OCI-LY1 (cell line): ENCODE measurements at regions not wholly inside any gene's neighbourhood (a gene's known extent, or its start where the extent isn't known, plus 50 kb on each side); places are given as distances from the start of the nearest gene placed in this dataset.

Experiments used
- H2AFZ ChIP-seq: fragments of 200-600 bp; sonication (generic), shearing (Covaris generic); 2 replicates; pipeline ENCODE4 v1.6.0; 2014; ENCODE audit warnings: antibody characterized with exemption, mild to moderate bottlenecking, low read length
- H3F3A ChIP-seq: fragments of 200-600 bp; sonication (generic), shearing (Covaris generic); 2 replicates; pipeline ENCODE4 v1.6.0; 2014; ENCODE audit warnings: mild to moderate bottlenecking, antibody characterized with exemption, low read length, moderate library complexity; ENCODE audit not compliant: insufficient read depth
- H3K27ac ChIP-seq: fragments of 200-600 bp; sonication (generic); 2 replicates; pipeline ENCODE4 v1.5.1; 2014; ENCODE audit warnings: low read length, mixed run types, mild to moderate bottlenecking, low read depth; ENCODE audit not compliant: poor library complexity, severe bottlenecking
- H3K27me3 ChIP-seq: fragments of 200-600 bp; sonication (generic); 2 replicates; pipeline ENCODE4 v1.6.0; 2014; ENCODE audit warnings: antibody characterized with exemption, mild to moderate bottlenecking, low read length, moderate library complexity; ENCODE audit not compliant: insufficient read depth
- H3K36me3 ChIP-seq: fragments of 200-600 bp; sonication (generic); 2 replicates; pipeline ENCODE4 v1.6.1; 2014; ENCODE audit warnings: mild to moderate bottlenecking, antibody characterized with exemption, low read length, moderate library complexity, mixed read lengths; ENCODE audit not compliant: insufficient read depth
- H3K4me1 ChIP-seq: fragments of 200-600 bp; sonication (generic); 2 replicates; pipeline ENCODE4 v1.5.1; 2014; ENCODE audit warnings: mild to moderate bottlenecking, low read length, moderate library complexity; ENCODE audit not compliant: insufficient read depth, severe bottlenecking
- H3K4me2 ChIP-seq: fragments of 200-600 bp; sonication (generic), shearing (Covaris generic); 2 replicates; pipeline ENCODE4 v1.6.1; 2014; ENCODE audit warnings: low read length
- H3K4me3 ChIP-seq: fragments of 200-600 bp; sonication (generic); 2 replicates; pipeline ENCODE4 v1.5.1; 2014; ENCODE audit warnings: low read length, low read depth, mild to moderate bottlenecking, mixed read lengths; ENCODE audit not compliant: poor library complexity, severe bottlenecking
- H3K79me2 ChIP-seq: fragments of 200-600 bp; shearing (Covaris generic); 2 replicates; pipeline ENCODE4 v1.6.1; 2016; ENCODE audit warnings: mixed run types, low read length, mixed read lengths; ENCODE audit not compliant: insufficient read depth
- H3K9ac ChIP-seq: fragments of 200-600 bp; sonication (generic), shearing (Covaris generic); 2 replicates; pipeline ENCODE4 v1.6.1; 2014; ENCODE audit warnings: mild to moderate bottlenecking, low read length, mixed read lengths
- H3K9me2 ChIP-seq: fragments of 200-600 bp; sonication (generic), shearing (Covaris generic); 2 replicates; pipeline ENCODE4 v1.6.1; 2014; ENCODE audit warnings: low read depth, mild to moderate bottlenecking, low read length, mixed read lengths
- H3K9me3 ChIP-seq: fragments of 200-600 bp; shearing (Covaris generic); 2 replicates; pipeline ENCODE4 v1.6.1; 2014; ENCODE audit warnings: low read length, mixed read lengths
- H4K20me1 ChIP-seq: fragments of 200-600 bp; sonication (generic), shearing (Covaris generic); 2 replicates; pipeline ENCODE4 v1.6.0; 2016; ENCODE audit warnings: mild to moderate bottlenecking, low read length; ENCODE audit not compliant: insufficient read depth
- EZH2 ChIP-seq: fragments of 200-600 bp; sonication (generic), shearing (Covaris generic); IDR thresholded peaks from 2 replicates; pipeline ENCODE4 v1.8.0; 2017; ENCODE audit warnings: borderline replicate concordance, mixed run types, mild to moderate bottlenecking, antibody characterized with exemption, low read length, moderate library complexity, mixed read lengths
- TF ChIP-seq, protein P1 (sequence below): fragments of 200-600 bp; sonication (generic), shearing (Covaris generic); IDR thresholded peaks from 2 replicates; pipeline ENCODE4 v1.5.1; 2017; ENCODE audit warnings: mild to moderate bottlenecking, antibody characterized with exemption, low read length, moderate library complexity, mixed read lengths

DNA sequence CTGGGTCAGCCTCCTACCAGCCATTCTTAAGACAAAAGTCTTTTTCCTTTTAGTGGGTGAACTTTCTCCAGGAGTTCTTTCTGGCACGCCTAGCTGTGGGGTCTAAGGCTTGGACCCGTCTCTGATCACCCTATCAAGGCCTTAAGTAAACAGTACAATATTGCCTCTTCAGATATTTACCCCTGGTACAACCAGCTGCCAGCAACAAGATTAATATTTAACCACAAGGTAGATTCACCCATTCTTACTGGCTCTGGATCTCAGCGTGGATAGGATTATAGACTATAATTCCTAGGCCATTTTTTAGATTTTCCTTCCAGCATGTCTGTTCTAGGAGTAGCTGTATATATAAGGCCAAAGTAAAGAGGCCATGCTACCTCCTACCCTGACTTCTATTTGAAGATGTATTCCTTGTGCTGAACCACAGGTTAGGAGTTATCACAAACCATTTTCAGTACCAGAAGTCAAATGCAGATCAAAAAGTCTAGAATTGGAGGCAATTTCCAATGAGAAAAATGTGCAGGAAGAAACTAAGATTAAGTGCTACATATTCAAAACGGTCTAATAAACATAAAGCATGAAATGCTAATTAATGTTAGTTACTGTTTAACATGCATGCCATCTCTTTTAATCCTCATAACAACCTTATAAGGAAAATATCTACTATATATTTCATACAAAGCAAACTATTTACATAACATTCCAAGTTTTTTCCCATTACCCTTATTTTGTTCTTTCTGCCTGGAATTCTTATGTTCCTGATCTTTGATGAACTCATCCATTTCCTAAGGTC lies 110.0 kb upstream of the SYN3 start:
- Histone ChIP-seq H3K27me3 (no peaks in the 10 kb centered on the region), H4K20me1 (no peaks in the 10 kb centered on the region), H3F3A (no peaks in the 10 kb centered on the region), H3K4me1 (no peaks in the 10 kb centered on the region), H3K9ac (no peak overlapping the region), H3K4me2 (no peak overlapping the region), H3K4me3 (no peak overlapping the region), H3K27ac (no peak overlapping the region), H3K9me2 (no peaks in the 10 kb centered on the region), H3K79me2 (no peaks in the 10 kb centered on the region), H2AFZ (no peak overlapping the region), H3K9me3 (no peaks in the 10 kb centered on the region), H3K36me3 (no peaks in the 10 kb centered on the region)
- no peak for TF ChIP-seq EZH2
- TF ChIP-seq, protein P1, sequence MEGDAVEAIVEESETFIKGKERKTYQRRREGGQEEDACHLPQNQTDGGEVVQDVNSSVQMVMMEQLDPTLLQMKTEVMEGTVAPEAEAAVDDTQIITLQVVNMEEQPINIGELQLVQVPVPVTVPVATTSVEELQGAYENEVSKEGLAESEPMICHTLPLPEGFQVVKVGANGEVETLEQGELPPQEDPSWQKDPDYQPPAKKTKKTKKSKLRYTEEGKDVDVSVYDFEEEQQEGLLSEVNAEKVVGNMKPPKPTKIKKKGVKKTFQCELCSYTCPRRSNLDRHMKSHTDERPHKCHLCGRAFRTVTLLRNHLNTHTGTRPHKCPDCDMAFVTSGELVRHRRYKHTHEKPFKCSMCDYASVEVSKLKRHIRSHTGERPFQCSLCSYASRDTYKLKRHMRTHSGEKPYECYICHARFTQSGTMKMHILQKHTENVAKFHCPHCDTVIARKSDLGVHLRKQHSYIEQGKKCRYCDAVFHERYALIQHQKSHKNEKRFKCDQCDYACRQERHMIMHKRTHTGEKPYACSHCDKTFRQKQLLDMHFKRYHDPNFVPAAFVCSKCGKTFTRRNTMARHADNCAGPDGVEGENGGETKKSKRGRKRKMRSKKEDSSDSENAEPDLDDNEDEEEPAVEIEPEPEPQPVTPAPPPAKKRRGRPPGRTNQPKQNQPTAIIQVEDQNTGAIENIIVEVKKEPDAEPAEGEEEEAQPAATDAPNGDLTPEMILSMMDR, result no peak

DNA sequence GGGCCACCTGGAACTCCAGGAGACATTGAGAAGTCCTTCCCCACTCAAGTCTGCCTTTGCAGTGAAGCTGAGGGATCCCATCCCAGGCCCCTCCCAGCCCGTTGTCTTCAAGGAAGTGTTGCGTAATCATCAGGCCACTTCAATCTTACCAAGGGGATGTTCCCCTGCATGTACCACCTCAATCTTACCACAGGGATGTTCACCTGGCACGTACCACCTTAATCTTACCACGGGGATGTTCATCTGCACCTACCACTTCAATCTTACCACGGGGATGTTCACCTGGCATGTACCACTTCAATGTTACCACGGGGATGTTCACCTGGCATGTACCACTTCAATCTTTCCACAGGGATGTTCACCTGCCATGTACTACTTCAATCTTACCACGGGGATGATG lies 108.0 kb upstream of the SYN3 start:
- H3K27ac ChIP-seq, result no peak overlapping the region
- H3K79me2 ChIP-seq, result no peaks in the 10 kb centered on the region
- H3K4me3 ChIP-seq, result no peak overlapping the region
- H3K9ac ChIP-seq, result no peak overlapping the region
- no peaks in the 10 kb centered on the region for H3K4me1 ChIP-seq
- no peaks in the 10 kb centered on the region for H4K20me1 ChIP-seq
- no peaks in the 10 kb centered on the region for H3K27me3 ChIP-seq
- H2AFZ ChIP-seq, result no peak overlapping the region
- H3K36me3 ChIP-seq, result no peaks in the 10 kb centered on the region
- no peak overlapping the region for H3K4me2 ChIP-seq
- H3K9me3 ChIP-seq, result no peaks in the 10 kb centered on the region
- no peaks in the 10 kb centered on the region for H3K9me2 ChIP-seq
- no peaks in the 10 kb centered on the region for H3F3A ChIP-seq
- TF ChIP-seq EZH2, result no peak
- TF ChIP-seq, protein P1, result no peak

DNA sequence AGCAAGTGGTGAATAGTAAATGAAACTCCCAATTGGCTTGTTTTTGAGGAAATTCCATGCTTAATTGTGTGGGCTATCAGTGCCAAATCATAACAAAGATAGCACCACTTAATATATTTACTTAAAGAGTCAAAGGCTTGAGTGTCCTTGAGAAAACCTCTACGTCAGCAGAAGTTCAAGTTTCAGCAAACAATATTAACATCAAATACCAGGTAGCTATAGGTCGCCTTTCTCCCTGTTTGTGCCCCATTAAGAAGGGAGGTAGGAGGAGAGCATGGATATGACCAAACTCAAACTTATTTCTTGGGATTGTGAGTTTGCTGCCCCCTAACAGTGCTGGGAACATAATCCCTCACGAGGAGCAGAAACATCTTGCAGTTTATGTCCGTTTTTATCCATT lies 105.6 kb upstream of the SYN3 start:
- no peak overlapping the region for H3K4me3 ChIP-seq
- no peaks in the 10 kb centered on the region for H3K27me3 ChIP-seq
- H3K9me3 ChIP-seq, result no peaks in the 10 kb centered on the region
- no peaks in the 10 kb centered on the region for H3K79me2 ChIP-seq
- H4K20me1 ChIP-seq, result no peaks in the 10 kb centered on the region
- TF ChIP-seq, protein P1, result no peak
- no peak for TF ChIP-seq EZH2
- no peaks in the 10 kb centered on the region for H3F3A ChIP-seq
- no peaks in the 10 kb centered on the region for H3K36me3 ChIP-seq
- no peak overlapping the region for H2AFZ ChIP-seq
- H3K9ac ChIP-seq, result no peak overlapping the region
- H3K9me2 ChIP-seq, result no peaks in the 10 kb centered on the region
- H3K4me1 ChIP-seq, result no peaks in the 10 kb centered on the region
- H3K4me2 ChIP-seq, result no peak overlapping the region
- H3K27ac ChIP-seq, result no peak overlapping the region
